SH-SY5Y (cell line): ENCODE measurements at regions not wholly inside any gene's neighbourhood (a gene's known extent, or its start where the extent isn't known, plus 50 kb on each side); places are given as distances from the start of the nearest gene placed in this dataset.

Experiments
- GATA2 ChIP-seq: IDR thresholded peaks from 2 replicates; pipeline ENCODE4 v1.6.1; 2011; ENCODE audit warnings: mild to moderate bottlenecking, low read depth, low read length
- GATA3 ChIP-seq: IDR thresholded peaks from 2 replicates; pipeline ENCODE4 v1.6.1; 2011; ENCODE audit warnings: low read depth, mild to moderate bottlenecking, low read length, moderate library complexity

GRCh38 chr3:106446271-106446670, 577.5 kb upstream of the CBLB start:
- TF ChIP-seq GATA2: no peak
- TF ChIP-seq GATA3: no peak

- TF ChIP-seq GATA2 (no peak), GATA3 (no peak)
Observed at GRCh38 chr3:106447723-106448301, 579.0 kb upstream of the CBLB start.

- TF ChIP-seq GATA3 (no peak), GATA2 (no peak)
Observed at GRCh38 chr3:106452096-106452495, 583.3 kb upstream of the CBLB start.

- TF ChIP-seq GATA2: no peak
- no peak for TF ChIP-seq GATA3
Observed at GRCh38 chr3:106454497-106454896, 585.7 kb upstream of the CBLB start.

GRCh38 chr3:106457281-106458180, 588.7 kb upstream of the CBLB start:
- TF ChIP-seq GATA3: no peak
- no peak for TF ChIP-seq GATA2

- TF ChIP-seq GATA3: no peak
- no peak for TF ChIP-seq GATA2
Observed at GRCh38 chr3:106458952-106459351, 590.1 kb upstream of the CBLB start.

GRCh38 chr3:106466881-106467280, 598.1 kb upstream of the CBLB start:
- no peak for TF ChIP-seq GATA3

GRCh38 chr3:106473576-106474475, 605.0 kb upstream of the CBLB start:
- TF ChIP-seq GATA3 (no peak), GATA2 (no peak)

GRCh38 chr3:106482451-106482850, 613.6 kb upstream of the CBLB start:
- no peak for TF ChIP-seq GATA3
- no peak for TF ChIP-seq GATA2

GRCh38 chr3:106485217-106485616, 616.4 kb upstream of the CBLB start:
- TF ChIP-seq GATA3: no peak
- no peak for TF ChIP-seq GATA2

GRCh38 chr3:106485802-106486201, 617.0 kb upstream of the CBLB start:
- TF ChIP-seq GATA3: no peak
- no peak for TF ChIP-seq GATA2

GRCh38 chr3:106488331-106488730, 619.5 kb upstream of the CBLB start:
- TF ChIP-seq GATA2 (no peak), GATA3 (no peak)

GRCh38 chr3:106491796-106492195, 623.0 kb upstream of the CBLB start:
- TF ChIP-seq GATA2: no peak
- no peak for TF ChIP-seq GATA3

- TF ChIP-seq GATA3 (no peak), GATA2 (no peak)
Observed at GRCh38 chr3:106508331-106508893, 639.6 kb upstream of the CBLB start.

- TF ChIP-seq GATA3 (no peak), GATA2 (no peak)
Observed at GRCh38 chr3:106510206-106510605, 641.4 kb upstream of the CBLB start.
